ENCODE measurements at regions not wholly inside any gene's neighbourhood (a gene's known extent, or its start where the extent isn't known, plus 50 kb on each side); places are given as distances from the start of the nearest gene placed in this dataset.

DNA sequence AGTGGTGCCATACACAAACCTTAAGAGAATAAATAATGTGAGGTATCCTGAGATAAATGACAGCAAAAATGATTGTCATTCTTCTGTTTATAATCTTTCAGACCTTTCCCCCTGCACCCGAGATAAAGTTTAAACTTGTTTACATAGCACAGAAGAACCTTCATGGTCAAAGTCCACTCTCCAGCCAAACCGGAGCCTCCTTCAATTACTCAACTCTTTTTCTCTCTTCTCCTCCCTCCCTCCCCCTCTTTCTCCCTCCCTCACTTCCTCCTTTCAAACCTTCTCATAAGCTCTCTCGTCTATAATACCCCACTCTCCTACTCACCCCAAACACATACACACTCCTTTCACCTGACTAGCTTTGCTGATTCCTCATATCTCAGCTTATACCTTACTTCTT is 198.9 kb downstream of the EFHB start:
- TF ChIP-seq, protein P1, sequence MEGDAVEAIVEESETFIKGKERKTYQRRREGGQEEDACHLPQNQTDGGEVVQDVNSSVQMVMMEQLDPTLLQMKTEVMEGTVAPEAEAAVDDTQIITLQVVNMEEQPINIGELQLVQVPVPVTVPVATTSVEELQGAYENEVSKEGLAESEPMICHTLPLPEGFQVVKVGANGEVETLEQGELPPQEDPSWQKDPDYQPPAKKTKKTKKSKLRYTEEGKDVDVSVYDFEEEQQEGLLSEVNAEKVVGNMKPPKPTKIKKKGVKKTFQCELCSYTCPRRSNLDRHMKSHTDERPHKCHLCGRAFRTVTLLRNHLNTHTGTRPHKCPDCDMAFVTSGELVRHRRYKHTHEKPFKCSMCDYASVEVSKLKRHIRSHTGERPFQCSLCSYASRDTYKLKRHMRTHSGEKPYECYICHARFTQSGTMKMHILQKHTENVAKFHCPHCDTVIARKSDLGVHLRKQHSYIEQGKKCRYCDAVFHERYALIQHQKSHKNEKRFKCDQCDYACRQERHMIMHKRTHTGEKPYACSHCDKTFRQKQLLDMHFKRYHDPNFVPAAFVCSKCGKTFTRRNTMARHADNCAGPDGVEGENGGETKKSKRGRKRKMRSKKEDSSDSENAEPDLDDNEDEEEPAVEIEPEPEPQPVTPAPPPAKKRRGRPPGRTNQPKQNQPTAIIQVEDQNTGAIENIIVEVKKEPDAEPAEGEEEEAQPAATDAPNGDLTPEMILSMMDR (IDR thresholded peaks at IDR 0.05) = no peak
- no peaks in the 10 kb centered on the region for H3K4me1 Mint-ChIP-seq (ENCODE audit: unreplicated experiment)
- DNase-seq (ENCODE audit: extremely low spot score, unreplicated experiment) = no peak
- no peaks in the 10 kb centered on the region for H3K27me3 Mint-ChIP-seq (ENCODE audit: unreplicated experiment)
- H3K27ac Mint-ChIP-seq (ENCODE audit: unreplicated experiment) = no peak overlapping the region
- no peak overlapping the region for H3K4me3 Mint-ChIP-seq (ENCODE audit: unreplicated experiment)
- no peaks in the 10 kb centered on the region for H3K9me3 Mint-ChIP-seq (ENCODE audit: unreplicated experiment)
- no peaks in the 10 kb centered on the region for H3K36me3 Mint-ChIP-seq (ENCODE audit: unreplicated experiment)

DNA sequence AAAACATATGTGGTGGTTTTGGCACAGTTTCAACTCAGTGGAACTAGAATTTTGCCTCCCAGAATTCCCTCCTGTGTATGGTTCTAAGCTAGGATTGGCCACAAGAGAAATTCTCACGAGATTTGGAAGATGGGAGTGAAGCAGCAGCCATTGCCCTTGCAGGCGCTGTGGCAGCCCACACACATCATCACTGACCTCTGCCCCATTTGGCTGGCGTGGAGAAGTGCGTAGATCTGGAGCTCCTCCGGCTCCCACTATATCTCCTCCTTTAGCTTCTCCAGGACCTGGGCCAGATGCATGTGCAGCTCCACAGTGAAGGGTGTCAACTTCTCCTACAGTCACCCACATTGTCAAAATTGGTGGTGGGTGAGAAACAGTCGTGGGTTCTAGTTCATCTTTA is 199.6 kb downstream of the EFHB start:
- H3K27me3 Mint-ChIP-seq (ENCODE audit: unreplicated experiment) = no peaks in the 10 kb centered on the region
- H3K4me1 Mint-ChIP-seq (ENCODE audit: unreplicated experiment) = no peaks in the 10 kb centered on the region
- H3K27ac Mint-ChIP-seq (ENCODE audit: unreplicated experiment) = no peak overlapping the region
- H3K36me3 Mint-ChIP-seq (ENCODE audit: unreplicated experiment) = no peaks in the 10 kb centered on the region
- TF ChIP-seq, protein P1 (IDR thresholded peaks at IDR 0.05) = no peak
- H3K9me3 Mint-ChIP-seq (ENCODE audit: unreplicated experiment) = no peaks in the 10 kb centered on the region
- H3K4me3 Mint-ChIP-seq (ENCODE audit: unreplicated experiment) = no peak overlapping the region
- no peak for DNase-seq (ENCODE audit: extremely low spot score, unreplicated experiment)

DNA sequence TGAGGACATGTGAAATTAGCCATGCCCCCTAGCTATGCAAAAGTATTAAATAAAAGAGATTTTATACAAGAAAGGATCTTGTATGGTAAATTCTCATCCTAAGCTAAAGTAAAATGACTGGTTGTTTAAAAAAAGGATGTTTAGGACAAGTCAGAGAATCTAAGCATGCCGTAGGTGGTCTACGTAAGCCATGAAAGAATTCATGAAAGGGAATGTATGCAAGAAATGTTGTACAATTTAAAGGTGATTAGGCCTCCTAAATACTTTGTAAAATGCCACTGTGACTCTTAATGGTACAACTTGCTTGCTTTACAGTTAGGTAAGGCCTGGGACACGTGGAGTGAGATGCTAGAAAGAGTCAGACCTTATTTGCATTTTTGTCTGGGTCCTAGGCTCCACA is 209.0 kb downstream of the EFHB start:
- peaks cover 23% of the 10 kb centered on the region for H3K9me3 Mint-ChIP-seq (ENCODE audit: unreplicated experiment)
- TF ChIP-seq, protein P1 (IDR thresholded peaks at IDR 0.05) = no peak

DNA sequence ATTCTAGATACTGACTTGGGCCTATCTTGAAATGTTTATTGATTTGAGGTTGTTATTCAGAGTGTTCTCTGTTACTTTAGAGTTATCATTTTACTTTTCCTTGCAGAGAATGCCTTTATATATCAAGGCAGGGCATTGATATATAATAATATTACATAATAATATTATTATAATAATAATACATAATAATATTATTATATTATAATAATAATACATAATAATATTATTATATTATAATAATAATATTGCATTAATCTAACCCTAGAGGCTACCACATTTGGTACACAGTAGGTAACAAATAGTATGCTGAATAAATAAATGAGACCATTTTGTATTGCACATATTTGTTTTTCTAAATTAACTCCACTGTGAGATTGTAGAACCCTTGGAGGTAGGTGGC is 216.3 kb downstream of the EFHB start:
- no peaks in the 10 kb centered on the region for H3K9me3 Mint-ChIP-seq (ENCODE audit: unreplicated experiment)
- TF ChIP-seq, protein P1 (IDR thresholded peaks at IDR 0.05) = no peak
- no peaks in the 10 kb centered on the region for H3K4me1 Mint-ChIP-seq (ENCODE audit: unreplicated experiment)
- no peak overlapping the region for H3K4me3 Mint-ChIP-seq (ENCODE audit: unreplicated experiment)
- no peaks in the 10 kb centered on the region for H3K27me3 Mint-ChIP-seq (ENCODE audit: unreplicated experiment)
- H3K27ac Mint-ChIP-seq (ENCODE audit: unreplicated experiment) = no peak overlapping the region
- no peak for DNase-seq (ENCODE audit: extremely low spot score, unreplicated experiment)
- no peaks in the 10 kb centered on the region for H3K36me3 Mint-ChIP-seq (ENCODE audit: unreplicated experiment)

More for the DNA sequence above, 209.0 kb downstream of the EFHB start:
- Mint-ChIP-seq H3K4me1 (ENCODE audit: unreplicated experiment) (no peaks in the 10 kb centered on the region), H3K27ac (ENCODE audit: unreplicated experiment) (no peak overlapping the region), H3K36me3 (ENCODE audit: unreplicated experiment) (no peaks in the 10 kb centered on the region), H3K4me3 (ENCODE audit: unreplicated experiment) (no peak overlapping the region), H3K27me3 (ENCODE audit: unreplicated experiment) (no peaks in the 10 kb centered on the region)
- DNase-seq (ENCODE audit: extremely low spot score, unreplicated experiment) = no peak

DNA sequence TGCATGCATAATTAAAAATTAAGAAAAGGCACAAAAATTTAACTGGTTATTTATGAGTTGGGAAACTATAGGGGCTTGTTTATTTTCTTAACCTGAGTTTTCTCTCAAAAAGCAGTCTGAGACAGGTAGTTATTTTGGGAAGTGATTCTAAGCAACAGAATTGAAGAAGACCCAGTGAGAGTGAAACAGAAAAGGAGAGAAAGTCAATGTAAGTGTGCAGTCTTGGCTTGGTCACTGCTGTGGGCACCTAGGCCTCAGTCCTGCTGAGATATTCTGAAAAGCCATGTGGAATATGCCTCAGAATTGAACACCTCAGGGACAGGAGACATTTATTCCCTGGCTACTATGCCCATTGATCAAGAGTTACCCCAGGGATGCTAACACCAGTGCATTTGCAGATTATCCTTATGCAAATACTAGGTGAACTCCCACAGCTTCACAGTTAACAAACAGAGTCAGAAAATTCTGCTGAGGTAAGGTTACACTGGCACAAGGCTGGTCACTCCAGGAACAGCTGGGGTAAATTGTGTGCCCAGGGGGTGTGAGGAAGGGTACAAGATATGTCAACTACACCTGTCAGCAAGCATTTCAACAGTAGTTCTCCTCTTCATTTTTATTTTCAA is 222.7 kb downstream of the EFHB start:
- no peak for DNase-seq (ENCODE audit: extremely low spot score, unreplicated experiment)
- no peak overlapping the region for H3K27ac Mint-ChIP-seq (ENCODE audit: unreplicated experiment)
- H3K36me3 Mint-ChIP-seq (ENCODE audit: unreplicated experiment) = no peaks in the 10 kb centered on the region

More for the DNA sequence above, 222.7 kb downstream of the EFHB start:
- H3K4me3 Mint-ChIP-seq (ENCODE audit: unreplicated experiment) = no peak overlapping the region
- no peaks in the 10 kb centered on the region for H3K9me3 Mint-ChIP-seq (ENCODE audit: unreplicated experiment)
- TF ChIP-seq, protein P1 (IDR thresholded peaks at IDR 0.05) = no peak
- H3K4me1 Mint-ChIP-seq (ENCODE audit: unreplicated experiment) = no peaks in the 10 kb centered on the region
- no peaks in the 10 kb centered on the region for H3K27me3 Mint-ChIP-seq (ENCODE audit: unreplicated experiment)
